T-helper 2 cell treated with Interferon-gamma antibody and Interleukin-4, amounts not matched to agents 5 μg/mL and 100 μg/mL, for 36 hours (primary cell): ENCODE measurements at regions not wholly inside any gene's neighbourhood (a gene's known extent, or its start where the extent isn't known, plus 50 kb on each side); places are given as distances from the start of the nearest gene placed in this dataset.

Source experiments
- DNase-seq: peaks from one replicate; pipeline ENCODE4 v3.0.0; 2021; ENCODE audit warnings: low spot score
- H3K27ac Mint-ChIP-seq: one replicate; pipeline ENCODE4 v1.8.0; 2021; ENCODE audit warnings: mild to moderate bottlenecking, mixed read lengths
- H3K27me3 Mint-ChIP-seq: one replicate; pipeline ENCODE4 v1.8.0; 2021; ENCODE audit warnings: low read depth, mixed read lengths
- H3K36me3 Mint-ChIP-seq: one replicate; pipeline ENCODE4 v1.8.0; 2021; ENCODE audit warnings: low read depth, mixed read lengths
- H3K4me1 Mint-ChIP-seq: one replicate; pipeline ENCODE4 v1.8.0; 2021; ENCODE audit warnings: low read depth, mixed read lengths
- H3K4me3 Mint-ChIP-seq: one replicate; pipeline ENCODE4 v1.8.0; 2022; ENCODE audit warnings: mild to moderate bottlenecking, moderate library complexity, mixed read lengths
- H3K9me3 Mint-ChIP-seq: one replicate; pipeline ENCODE4 v1.8.0; 2021; ENCODE audit warnings: mixed read lengths

DNA sequence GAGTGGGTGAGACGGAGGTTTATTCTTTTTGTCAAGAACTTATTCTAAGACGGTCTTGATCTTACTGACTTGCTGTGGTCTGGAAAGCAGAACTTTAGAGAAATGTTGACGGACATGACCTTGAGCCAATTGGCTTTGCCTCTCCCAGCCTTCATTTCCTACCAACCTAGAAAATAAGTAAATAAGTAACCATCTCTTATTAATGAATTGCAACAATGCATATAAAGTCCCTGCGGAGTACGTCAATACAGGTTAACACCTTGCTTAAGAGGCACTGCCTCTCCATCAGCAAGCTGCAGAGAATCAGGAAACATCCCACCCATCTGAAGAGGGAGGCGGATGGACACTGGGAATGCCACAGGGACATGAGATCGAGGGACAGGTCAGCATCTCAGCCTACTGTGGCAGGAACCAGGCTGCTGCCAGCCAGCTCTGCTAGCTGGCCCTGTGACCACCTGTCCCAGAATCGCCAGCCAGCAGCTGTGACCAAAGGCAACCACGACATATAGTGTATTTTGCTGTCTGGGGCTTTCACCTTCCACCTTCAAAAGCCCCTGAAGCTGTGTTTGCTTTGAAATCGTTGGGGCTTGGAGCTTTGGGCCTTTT is 208.3 kb downstream of the BCL11B start:
- peaks cover 4% of the 10 kb centered on the region for H3K27me3 Mint-ChIP-seq
- H3K4me1 Mint-ChIP-seq = no peaks in the 10 kb centered on the region
- no peak overlapping the region for H3K27ac Mint-ChIP-seq
- DNase-seq = no peak
- H3K4me3 Mint-ChIP-seq = no peak overlapping the region
- no peaks in the 10 kb centered on the region for H3K9me3 Mint-ChIP-seq
- H3K36me3 Mint-ChIP-seq = no peaks in the 10 kb centered on the region

DNA sequence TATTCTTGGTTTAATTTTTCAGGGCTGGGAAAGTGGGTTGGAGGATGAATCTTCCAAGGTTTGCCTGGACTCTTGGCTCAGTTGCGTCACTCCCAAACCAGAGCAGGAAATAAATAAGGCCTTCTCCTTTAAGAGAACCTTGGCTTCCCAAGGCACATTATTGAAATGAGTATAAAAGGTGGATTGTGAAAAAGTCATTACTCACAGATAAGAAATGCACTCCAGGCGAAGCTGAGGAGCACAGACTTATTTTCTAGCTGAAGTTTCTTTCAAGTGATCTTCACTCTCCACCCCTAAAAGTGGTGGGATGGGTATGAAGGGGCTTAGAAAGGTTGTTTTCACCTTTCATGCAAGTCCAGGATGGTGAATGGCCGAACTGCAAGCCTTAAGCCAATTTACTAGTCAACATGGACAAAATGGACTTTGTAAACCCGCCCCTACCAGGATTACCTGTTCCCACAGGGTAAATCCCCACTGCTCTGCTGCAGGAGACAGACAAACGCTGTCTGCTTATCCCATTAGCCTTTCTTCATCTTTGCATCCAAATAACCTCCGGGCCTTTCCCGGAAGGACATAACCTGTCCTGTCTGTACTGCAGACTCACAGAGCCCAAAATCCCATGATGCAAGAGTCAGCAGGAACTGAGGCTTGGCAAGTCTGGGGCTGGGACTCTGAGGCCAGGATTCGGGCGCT is 207.6 kb downstream of the BCL11B start:
- H3K4me3 Mint-ChIP-seq = no peak overlapping the region
- no peaks in the 10 kb centered on the region for H3K4me1 Mint-ChIP-seq
- H3K9me3 Mint-ChIP-seq = no peaks in the 10 kb centered on the region
- H3K36me3 Mint-ChIP-seq = no peaks in the 10 kb centered on the region
- H3K27ac Mint-ChIP-seq = no peak overlapping the region
- DNase-seq = no peak
- H3K27me3 Mint-ChIP-seq = peaks cover 4% of the 10 kb centered on the region

DNA sequence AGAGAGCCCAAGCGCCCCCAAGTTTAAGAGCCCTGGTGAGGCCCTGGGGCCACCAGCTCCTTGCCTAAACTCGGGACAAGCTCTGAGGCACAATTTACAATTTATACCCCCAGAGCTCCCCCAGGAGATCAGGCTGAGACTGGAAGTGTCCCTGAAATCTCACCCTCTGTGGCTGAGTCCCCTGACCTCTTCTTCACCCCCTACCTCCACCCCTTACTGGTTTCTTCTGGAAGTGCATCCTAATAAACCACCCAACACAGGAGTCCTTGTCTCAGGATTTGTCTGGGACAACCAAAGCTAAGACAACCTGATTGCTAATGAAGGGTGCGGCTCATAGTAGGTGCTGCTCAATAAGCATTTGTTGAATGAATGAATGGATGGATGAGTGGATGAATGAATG is 206.4 kb downstream of the BCL11B start:
- Mint-ChIP-seq H3K27me3 (peaks cover 4% of the 10 kb centered on the region), H3K36me3 (no peaks in the 10 kb centered on the region), H3K27ac (no peak overlapping the region), H3K9me3 (no peaks in the 10 kb centered on the region), H3K4me3 (no peak overlapping the region), H3K4me1 (no peaks in the 10 kb centered on the region)
- no peak for DNase-seq

GRCh38 chr14:99066378-99066777 is 205.6 kb downstream of the BCL11B start:
- H3K4me1 Mint-ChIP-seq = no peaks in the 10 kb centered on the region
- peaks cover 4% of the 10 kb centered on the region for H3K27me3 Mint-ChIP-seq
- no peak overlapping the region for H3K27ac Mint-ChIP-seq
- H3K36me3 Mint-ChIP-seq = no peaks in the 10 kb centered on the region
- no peak overlapping the region for H3K4me3 Mint-ChIP-seq
- H3K9me3 Mint-ChIP-seq = peaks cover 5% of the 10 kb centered on the region
- no peak for DNase-seq

DNA sequence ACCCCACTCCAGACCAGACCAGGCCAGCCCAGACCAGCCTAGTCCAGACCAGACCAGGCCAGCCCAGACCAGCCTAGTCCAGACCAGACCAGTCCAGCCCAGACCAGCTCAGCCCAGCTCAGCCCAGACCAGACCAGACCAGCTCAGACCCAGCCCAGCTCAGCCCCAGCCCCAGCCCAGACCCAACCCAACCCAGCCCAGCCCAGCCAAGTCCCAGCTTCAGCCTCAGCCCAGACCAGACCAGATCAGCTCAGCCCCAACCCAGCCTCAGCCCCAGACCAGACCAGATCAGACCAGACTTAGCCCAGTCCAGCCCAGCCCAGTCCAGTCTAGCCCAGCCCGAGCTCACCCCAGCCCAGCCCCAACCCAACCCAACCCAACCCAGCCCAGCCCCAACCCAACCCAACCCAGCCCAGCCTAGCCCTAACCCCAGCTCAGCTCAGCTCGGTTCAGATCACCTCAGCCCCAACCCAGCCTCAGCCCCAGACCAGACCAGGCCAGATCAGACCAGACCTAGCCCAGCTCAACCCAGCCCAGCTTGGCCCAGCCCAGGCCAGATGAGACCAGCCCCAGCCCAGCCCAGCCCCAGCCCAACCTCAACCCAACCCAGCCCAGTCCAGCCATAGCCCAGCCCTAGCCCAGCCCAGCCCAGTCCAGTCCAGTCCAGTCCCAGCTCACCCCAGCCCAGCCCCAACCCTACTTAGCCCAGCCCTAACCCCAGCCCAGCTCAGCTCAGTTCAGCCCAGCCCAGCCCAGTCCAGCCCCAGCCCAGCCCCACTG is 204.7 kb downstream of the BCL11B start:
- DNase-seq = no peak
- Mint-ChIP-seq H3K4me3 (no peak overlapping the region), H3K27ac (no peak overlapping the region), H3K36me3 (no peaks in the 10 kb centered on the region), H3K4me1 (no peaks in the 10 kb centered on the region), H3K27me3 (no peaks in the 10 kb centered on the region), H3K9me3 (peaks cover 5% of the 10 kb centered on the region)

- Mint-ChIP-seq H3K27me3 (no peaks in the 10 kb centered on the region), H3K9me3 (peaks cover 5% of the 10 kb centered on the region), H3K4me1 (no peaks in the 10 kb centered on the region), H3K27ac (no peak overlapping the region), H3K4me3 (no peak overlapping the region), H3K36me3 (no peaks in the 10 kb centered on the region)
- no peak for DNase-seq
Observed at GRCh38 chr14:99067927-99068326, 204.1 kb downstream of the BCL11B start.

DNA sequence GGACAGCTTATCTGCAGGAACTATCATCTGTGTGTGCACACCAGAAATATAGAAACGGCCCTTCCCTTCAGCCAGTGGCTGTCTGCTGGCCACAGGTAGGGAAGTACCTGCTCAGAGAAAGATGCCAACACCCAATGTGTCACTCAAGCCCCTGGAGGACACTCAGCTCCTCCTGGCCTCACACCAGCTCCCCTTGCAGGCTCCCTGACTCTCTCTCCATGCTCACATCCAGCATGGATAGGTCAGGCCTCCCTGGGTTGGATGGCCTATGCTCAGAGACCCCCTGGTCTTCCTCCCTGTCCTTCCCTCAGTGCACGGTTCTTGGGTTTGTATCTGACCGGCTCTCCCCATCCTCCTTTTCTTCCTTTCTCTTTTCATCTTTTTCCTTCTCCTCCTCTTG is 202.1 kb downstream of the BCL11B start:
- Mint-ChIP-seq H3K27ac (no peak overlapping the region), H3K9me3 (peaks cover 5% of the 10 kb centered on the region), H3K27me3 (no peaks in the 10 kb centered on the region), H3K36me3 (no peaks in the 10 kb centered on the region), H3K4me1 (no peaks in the 10 kb centered on the region), H3K4me3 (no peak overlapping the region)
- no peak for DNase-seq

- Mint-ChIP-seq H3K4me1 (peaks cover 2% of the 10 kb centered on the region), H3K27me3 (peaks cover 3% of the 10 kb centered on the region), H3K27ac (no peak overlapping the region), H3K9me3 (peaks cover 5% of the 10 kb centered on the region), H3K36me3 (no peaks in the 10 kb centered on the region), H3K4me3 (no peak overlapping the region)
- no peak for DNase-seq
Observed at GRCh38 chr14:99072433-99072832, 199.6 kb downstream of the BCL11B start.

GRCh38 chr14:99072956-99073355 is 199.0 kb downstream of the BCL11B start:
- H3K36me3 Mint-ChIP-seq = no peaks in the 10 kb centered on the region
- peaks cover 5% of the 10 kb centered on the region for H3K9me3 Mint-ChIP-seq
- no peak overlapping the region for H3K4me3 Mint-ChIP-seq
- DNase-seq = no peak
- H3K4me1 Mint-ChIP-seq = peaks cover 2% of the 10 kb centered on the region
- no peak overlapping the region for H3K27ac Mint-ChIP-seq
- H3K27me3 Mint-ChIP-seq = peaks cover 3% of the 10 kb centered on the region

- Mint-ChIP-seq H3K9me3 (peaks cover 5% of the 10 kb centered on the region), H3K27ac (no peak overlapping the region), H3K36me3 (no peaks in the 10 kb centered on the region), H3K27me3 (peaks cover 3% of the 10 kb centered on the region), H3K4me3 (no peak overlapping the region), H3K4me1 (peaks cover 3% of the 10 kb centered on the region)
- no peak for DNase-seq
Observed at GRCh38 chr14:99073431-99073830, 198.6 kb downstream of the BCL11B start.

DNA sequence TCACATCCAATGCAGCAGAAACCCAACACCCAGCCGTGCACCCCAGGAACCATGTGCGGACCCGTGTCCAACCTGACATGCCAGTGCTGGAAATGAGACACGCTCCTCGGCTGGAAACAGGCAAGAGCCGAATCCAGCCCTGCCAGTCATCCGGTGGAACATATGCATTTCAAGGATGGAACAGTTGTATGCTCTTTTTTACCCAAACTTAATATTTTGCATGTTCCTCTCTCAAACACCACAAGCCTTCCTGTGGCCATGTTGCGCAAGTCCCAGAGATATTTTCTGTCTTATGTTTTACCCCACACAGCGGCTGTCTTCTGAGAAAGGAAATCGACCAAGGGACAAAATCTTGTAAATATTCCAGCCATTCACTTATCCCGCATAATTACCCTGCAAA is 196.9 kb downstream of the BCL11B start:
- no peaks in the 10 kb centered on the region for H3K36me3 Mint-ChIP-seq
- no peak overlapping the region for H3K4me3 Mint-ChIP-seq
- H3K27me3 Mint-ChIP-seq = peaks cover 3% of the 10 kb centered on the region
- no peak for DNase-seq
- peaks cover 5% of the 10 kb centered on the region for H3K4me1 Mint-ChIP-seq
- H3K27ac Mint-ChIP-seq = no peak overlapping the region
- H3K9me3 Mint-ChIP-seq = peaks cover 6% of the 10 kb centered on the region

- DNase-seq = no peak
- no peaks in the 10 kb centered on the region for H3K36me3 Mint-ChIP-seq
- H3K9me3 Mint-ChIP-seq = peaks cover 13% of the 10 kb centered on the region
- no peak overlapping the region for H3K4me3 Mint-ChIP-seq
- peaks cover 3% of the 10 kb centered on the region for H3K27me3 Mint-ChIP-seq
- H3K4me1 Mint-ChIP-seq = peaks cover 5% of the 10 kb centered on the region
- H3K27ac Mint-ChIP-seq = no peak overlapping the region
Observed at GRCh38 chr14:99075771-99076375, 196.1 kb downstream of the BCL11B start.

GRCh38 chr14:99077076-99077843 is 194.7 kb downstream of the BCL11B start:
- no peak for DNase-seq
- peaks cover 3% of the 10 kb centered on the region for H3K27me3 Mint-ChIP-seq
- no peak overlapping the region for H3K27ac Mint-ChIP-seq
- peaks cover 12% of the 10 kb centered on the region for H3K9me3 Mint-ChIP-seq
- H3K4me1 Mint-ChIP-seq = peaks cover 5% of the 10 kb centered on the region
- no peaks in the 10 kb centered on the region for H3K36me3 Mint-ChIP-seq
- no peak overlapping the region for H3K4me3 Mint-ChIP-seq
